ENCODE measurements at regions not wholly inside any gene's neighbourhood (a gene's known extent, or its start where the extent isn't known, plus 50 kb on each side); places are given as distances from the start of the nearest gene placed in this dataset.
"Not testable (repeated sequence)": the region's sequence is repeated elsewhere in the genome, so short reads cannot be mapped to it uniquely, and the experiment has no call there.

DNA sequence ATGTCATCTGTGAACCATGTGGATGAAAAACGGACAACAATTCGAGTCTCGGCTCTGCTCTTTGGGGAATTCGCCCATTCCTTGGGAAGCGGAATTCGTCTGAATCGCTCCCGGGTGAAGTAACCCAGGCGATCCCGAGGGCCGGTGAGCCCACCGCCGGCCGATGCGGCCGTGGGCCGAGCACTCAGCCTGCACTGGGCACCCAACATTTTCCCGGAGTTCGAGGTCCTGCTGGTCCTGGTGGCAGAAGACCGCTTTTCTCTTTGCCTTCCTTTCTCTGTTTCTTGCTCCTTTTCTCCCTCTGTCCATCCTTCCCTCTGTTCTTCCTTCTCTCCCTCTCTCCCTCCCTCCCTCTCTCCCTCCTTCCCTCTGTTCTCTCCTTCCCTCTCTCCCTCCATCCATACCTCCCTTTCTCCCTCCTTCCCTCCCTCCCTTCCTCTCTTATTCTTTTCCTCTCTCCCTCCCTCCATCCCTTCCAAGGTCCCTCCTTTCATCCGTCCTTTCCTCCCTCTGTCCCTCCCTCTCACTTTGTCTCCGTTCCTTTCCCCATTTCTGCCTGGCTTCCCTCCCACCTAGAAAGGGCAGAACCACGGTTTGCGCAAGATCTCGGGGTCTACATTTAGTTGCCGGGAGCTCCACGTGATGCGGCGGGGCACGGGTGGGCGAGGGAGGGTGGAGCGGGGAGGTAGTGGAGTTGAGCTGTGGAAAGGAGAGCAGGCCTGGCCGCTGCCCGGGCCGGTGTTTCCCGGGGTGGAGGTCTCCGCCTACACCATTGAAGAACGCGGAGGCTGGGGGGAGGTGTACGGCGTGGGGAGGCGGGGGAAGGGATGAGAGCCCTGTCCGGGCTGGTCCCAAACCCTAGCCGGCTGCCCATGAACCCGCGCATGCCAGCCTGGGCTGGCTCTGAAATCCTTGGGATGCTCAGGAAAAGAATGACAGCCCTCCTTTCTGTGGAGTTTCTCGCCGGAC is 363.8 kb upstream of the DEFB115 start:
- not testable (repeated sequence) for TF ChIP-seq EZH2phosphoT487 (IDR thresholded peaks at IDR 0.05; ENCODE audit: insufficient read depth, low read depth); EZH2 (IDR thresholded peaks at IDR 0.05; ENCODE audit: insufficient read depth, poor library complexity, severe bottlenecking)
